Naive B cell (primary cell): ENCODE measurements at regions not wholly inside any gene's neighbourhood (a gene's known extent, or its start where the extent isn't known, plus 50 kb on each side); places are given as distances from the start of the nearest gene placed in this dataset.

Experiments
- ATAC-seq, 2 donors: fragments of 150-1000 bp; cut with Tn5 transposase; 2 replicates each; pipeline ENCODE4 v1.10.0; 2021; ENCODE audit warnings: low read depth in 2 of 2, mild to moderate bottlenecking in 2 of 2, moderate library complexity in 2 of 2
- DNase-seq: peaks from one replicate; pipeline ENCODE4 v3.0.0; 2022
- H3K27ac Mint-ChIP-seq, 6 donors: one replicate each; pipeline ENCODE4 v1.8.0; 2020 to 2022; ENCODE audit warnings: mild to moderate bottlenecking in 6 of 6, mixed read lengths in 6 of 6, moderate library complexity in 5 of 6, inconsistent platforms in 2 of 6
- H3K27me3 Mint-ChIP-seq, 3 donors: one replicate each; pipeline ENCODE4 v1.8.0; 2021 to 2022; ENCODE audit warnings: mixed read lengths in 3 of 3, mild to moderate bottlenecking in 1 of 3
- H3K36me3 Mint-ChIP-seq, 2 donors: one replicate each; pipeline ENCODE4 v1.8.0; 2020 to 2022; ENCODE audit warnings: mixed read lengths in 2 of 2, inconsistent platforms in 1 of 2, mild to moderate bottlenecking in 1 of 2
- H3K4me1 Mint-ChIP-seq, 3 donors: one replicate each; pipeline ENCODE4 v1.8.0; 2020 to 2022; ENCODE audit warnings: mixed read lengths in 3 of 3, inconsistent platforms in 1 of 3, mild to moderate bottlenecking in 1 of 3, moderate library complexity in 1 of 3
- H3K4me3 Mint-ChIP-seq, 8 donors: one replicate each; pipeline ENCODE4 v1.8.0; 2020 to 2022; ENCODE audit warnings: mild to moderate bottlenecking in 8 of 8, mixed read lengths in 8 of 8, moderate library complexity in 8 of 8, inconsistent platforms in 2 of 8
- H3K9me3 Mint-ChIP-seq, 7 donors: one replicate each; pipeline ENCODE4 v1.8.0; 2020 to 2022; ENCODE audit warnings: mixed read lengths in 7 of 7, mild to moderate bottlenecking in 5 of 7, inconsistent platforms in 2 of 7, moderate library complexity in 1 of 7

DNA sequence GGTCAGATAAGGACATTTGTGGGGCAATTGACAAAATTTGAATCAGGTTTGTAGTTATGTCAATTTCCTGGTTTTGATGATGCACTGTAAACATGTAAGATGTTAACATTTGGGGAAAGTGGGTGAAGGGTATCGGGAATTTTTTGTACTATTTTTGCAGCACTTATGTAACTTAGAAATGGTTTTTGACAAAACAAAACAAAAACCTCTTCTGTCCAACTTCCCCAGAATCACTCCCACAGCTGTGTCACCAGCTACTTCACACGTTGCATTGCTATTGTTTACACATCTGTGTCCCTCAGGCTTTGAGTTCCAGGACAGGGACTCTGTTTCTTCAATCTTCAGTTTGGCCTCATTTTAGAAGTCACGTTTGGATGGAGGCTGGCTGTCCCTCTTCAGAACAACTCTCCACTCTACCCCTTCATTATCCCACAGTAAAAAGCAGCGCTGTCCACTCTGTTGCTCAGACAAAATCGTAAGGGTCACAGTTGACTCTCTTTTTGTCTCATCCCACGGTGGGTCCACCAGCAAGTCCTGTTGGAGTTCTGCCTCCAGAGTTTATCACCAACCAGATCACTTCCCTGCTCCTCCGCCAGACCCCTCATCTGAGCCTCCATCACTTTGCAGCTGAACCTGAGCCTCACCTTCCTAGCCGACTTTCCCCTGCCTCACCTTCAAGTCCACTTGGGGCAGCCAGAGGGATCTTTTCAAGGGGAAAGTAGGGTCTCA lies 63.2 kb downstream of the NENF start:
- peaks cover 0 to 6% (median 0%) of the 10 kb centered on the region in 3 donors for H3K4me1 Mint-ChIP-seq
- DNase-seq = no peak
- H3K9me3 Mint-ChIP-seq = peaks cover 0 to 2% (median 0%) of the 10 kb centered on the region in 7 donors
- no peak overlapping the region for H3K4me3 Mint-ChIP-seq
- H3K36me3 Mint-ChIP-seq = no peaks in the 10 kb centered on the region
- no peak for ATAC-seq
- no peak overlapping the region for H3K27ac Mint-ChIP-seq
- H3K27me3 Mint-ChIP-seq = peaks cover 4 to 40% (median 24%) of the 10 kb centered on the region in 3 donors

- Mint-ChIP-seq H3K9me3 (peaks cover 0 to 4% (median 0%) of the 10 kb centered on the region in 7 donors), H3K27ac (no peak overlapping the region), H3K27me3 (peaks cover 3 to 36% (median 18%) of the 10 kb centered on the region in 3 donors), H3K4me3 (no peak overlapping the region), H3K36me3 (no peaks in the 10 kb centered on the region), H3K4me1 (peaks cover 0 to 6% (median 0%) of the 10 kb centered on the region in 3 donors)
- DNase-seq = no peak
- ATAC-seq = no peak
Measured at GRCh38 chr1:212496682-212497081, 64.0 kb downstream of the NENF start.

- H3K4me1 Mint-ChIP-seq = peaks cover 0 to 6% (median 0%) of the 10 kb centered on the region in 3 donors
- no peak for DNase-seq
- ATAC-seq = no peak
- no peaks in the 10 kb centered on the region for H3K36me3 Mint-ChIP-seq
- no peak overlapping the region for H3K4me3 Mint-ChIP-seq
- H3K9me3 Mint-ChIP-seq = peaks cover 0 to 4% (median 0%) of the 10 kb centered on the region in 7 donors
- peaks cover 0 to 29% (median 13%) of the 10 kb centered on the region in 3 donors for H3K27me3 Mint-ChIP-seq
- no peak overlapping the region for H3K27ac Mint-ChIP-seq
Measured at GRCh38 chr1:212497553-212497952, 64.8 kb downstream of the NENF start.

GRCh38 chr1:212498283-212499040 lies 65.7 kb downstream of the NENF start:
- Mint-ChIP-seq H3K27me3 (peaks cover 0 to 29% (median 13%) of the 10 kb centered on the region in 3 donors), H3K36me3 (no peaks in the 10 kb centered on the region), H3K4me3 (no peak overlapping the region), H3K9me3 (peaks cover 0 to 4% (median 0%) of the 10 kb centered on the region in 7 donors), H3K27ac (no peak overlapping the region), H3K4me1 (peaks cover 0 to 6% (median 0%) of the 10 kb centered on the region in 3 donors)
- ATAC-seq (no peak), DNase-seq (no peak)

DNA sequence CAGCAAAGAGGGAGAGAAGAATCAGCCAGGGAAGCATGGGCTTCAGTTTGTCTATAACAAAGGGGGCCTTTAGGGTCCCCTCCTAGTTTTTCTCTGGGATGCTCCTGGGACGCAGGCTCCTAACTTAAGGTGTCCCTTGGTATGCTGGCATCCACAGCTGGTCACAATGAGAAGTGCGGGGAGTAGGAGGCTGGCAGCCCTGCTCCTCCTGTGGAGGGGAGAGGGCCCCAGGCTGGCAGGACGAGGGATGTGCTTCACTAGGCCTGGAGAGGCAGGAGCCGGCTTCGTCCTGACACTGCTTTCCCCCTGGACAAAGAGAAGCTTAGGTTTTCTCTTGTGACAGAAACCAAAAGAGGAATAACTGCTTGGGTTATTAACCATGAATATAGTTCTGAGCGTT lies 67.6 kb downstream of the NENF start:
- Mint-ChIP-seq H3K27me3 (peaks cover 0 to 33% (median 16%) of the 10 kb centered on the region in 3 donors), H3K9me3 (peaks cover 0 to 4% (median 0%) of the 10 kb centered on the region in 7 donors), H3K4me3 (no peak overlapping the region), H3K36me3 (no peaks in the 10 kb centered on the region), H3K27ac (no peak overlapping the region), H3K4me1 (peaks cover 0 to 6% (median 0%) of the 10 kb centered on the region in 3 donors)
- no peak for ATAC-seq
- DNase-seq = no peak

- H3K27ac Mint-ChIP-seq = no peak overlapping the region
- H3K4me1 Mint-ChIP-seq = peaks cover 0 to 6% (median 0%) of the 10 kb centered on the region in 3 donors
- peaks cover under 1 to 36% (median 14%) of the 10 kb centered on the region in 3 donors for H3K27me3 Mint-ChIP-seq
- H3K36me3 Mint-ChIP-seq = no peaks in the 10 kb centered on the region
- DNase-seq = no peak
- ATAC-seq = no peak
- peaks cover 0 to 4% (median 0%) of the 10 kb centered on the region in 7 donors for H3K9me3 Mint-ChIP-seq
- H3K4me3 Mint-ChIP-seq = no peak overlapping the region
Measured at GRCh38 chr1:212500983-212501382, 68.3 kb downstream of the NENF start.

DNA sequence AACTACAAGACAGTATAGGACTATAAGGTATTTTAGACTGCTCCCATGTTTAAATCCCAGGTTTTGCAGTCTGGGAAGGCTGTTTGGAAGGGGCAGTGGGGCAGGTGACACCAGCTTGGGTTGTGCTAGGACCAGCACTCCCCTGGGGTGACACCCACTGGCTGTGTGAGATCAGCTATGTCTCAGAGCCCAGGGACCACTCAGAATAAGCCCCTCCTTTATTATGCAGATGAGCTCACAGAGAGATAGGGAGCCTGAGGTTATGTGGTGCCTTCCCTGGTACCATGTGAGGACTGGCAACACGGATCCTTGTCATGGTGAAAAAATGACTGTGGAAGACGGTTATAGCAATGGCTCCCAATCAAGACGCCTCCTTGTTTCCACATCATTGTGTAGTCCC lies 71.0 kb downstream of the NENF start:
- Mint-ChIP-seq H3K9me3 (peaks cover 0 to 4% (median 0%) of the 10 kb centered on the region in 7 donors), H3K36me3 (no peaks in the 10 kb centered on the region), H3K27me3 (peaks cover 4 to 20% (median 13%) of the 10 kb centered on the region in 3 donors), H3K4me1 (peaks cover 0 to under 1% (median 0%) of the 10 kb centered on the region in 3 donors), H3K27ac (no peak overlapping the region), H3K4me3 (no peak overlapping the region)
- ATAC-seq (no peak), DNase-seq (no peak)

DNA sequence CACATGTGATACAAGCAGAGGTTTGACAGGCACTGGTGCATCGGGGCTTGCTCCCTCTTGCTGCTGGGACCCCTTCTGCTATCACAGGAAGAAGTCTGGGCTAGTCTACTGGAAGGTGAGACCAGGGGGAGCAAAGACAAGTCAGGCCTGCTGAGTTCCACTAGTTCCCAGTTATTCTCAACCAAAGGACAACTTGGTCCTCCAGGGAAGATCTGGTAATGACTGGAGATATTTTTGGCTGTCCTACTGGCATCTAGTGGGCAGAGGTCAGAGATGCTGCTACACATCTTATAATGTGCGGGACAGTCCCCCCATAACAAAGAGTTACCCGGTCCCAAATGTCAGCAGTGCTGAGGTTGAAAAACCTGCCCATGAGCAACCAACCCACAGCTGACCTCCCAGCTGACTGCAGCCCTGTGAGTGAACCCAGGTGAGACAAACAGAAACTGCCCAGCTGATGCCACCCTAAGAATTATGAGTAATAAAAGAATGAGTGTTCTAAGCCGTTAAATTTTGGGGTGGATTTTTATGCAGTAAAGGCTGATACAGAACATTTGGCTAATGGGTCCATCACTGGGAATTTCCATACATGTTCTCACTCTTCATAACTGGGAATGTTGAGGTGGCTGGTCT lies 71.6 kb downstream of the NENF start:
- no peak overlapping the region for H3K4me3 Mint-ChIP-seq
- no peaks in the 10 kb centered on the region for H3K4me1 Mint-ChIP-seq
- no peak for ATAC-seq
- DNase-seq = no peak
- no peak overlapping the region for H3K27ac Mint-ChIP-seq
- peaks cover 4 to 17% (median 14%) of the 10 kb centered on the region in 3 donors for H3K27me3 Mint-ChIP-seq
- H3K36me3 Mint-ChIP-seq = no peaks in the 10 kb centered on the region
- H3K9me3 Mint-ChIP-seq = peaks cover 0 to 4% (median 0%) of the 10 kb centered on the region in 7 donors

DNA sequence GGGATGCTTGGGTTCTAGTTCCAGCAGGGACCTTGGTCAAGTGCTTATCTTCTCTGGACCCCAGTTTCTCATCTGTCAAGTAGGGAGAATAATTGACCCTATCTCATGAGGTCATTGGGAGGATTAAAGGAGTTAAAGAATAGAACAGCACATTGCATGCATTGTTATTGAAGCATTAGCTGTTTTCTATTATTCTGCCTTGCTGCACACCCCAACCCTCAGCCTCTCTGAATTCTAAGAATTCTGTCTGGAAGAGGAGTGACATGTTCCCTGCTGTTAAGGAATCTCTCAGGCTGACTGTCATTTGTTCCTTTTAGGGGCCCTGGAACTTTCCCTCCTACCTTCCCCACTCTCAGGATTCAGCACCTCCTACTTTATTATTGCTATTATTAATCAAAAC lies 73.9 kb downstream of the NENF start:
- H3K27me3 Mint-ChIP-seq = peaks cover 8 to 40% (median 28%) of the 10 kb centered on the region in 3 donors
- no peaks in the 10 kb centered on the region for H3K4me1 Mint-ChIP-seq
- DNase-seq (no peak), ATAC-seq (no peak)
- no peak overlapping the region for H3K4me3 Mint-ChIP-seq
- H3K9me3 Mint-ChIP-seq = no peaks in the 10 kb centered on the region
- H3K27ac Mint-ChIP-seq = no peak overlapping the region
- no peaks in the 10 kb centered on the region for H3K36me3 Mint-ChIP-seq

DNA sequence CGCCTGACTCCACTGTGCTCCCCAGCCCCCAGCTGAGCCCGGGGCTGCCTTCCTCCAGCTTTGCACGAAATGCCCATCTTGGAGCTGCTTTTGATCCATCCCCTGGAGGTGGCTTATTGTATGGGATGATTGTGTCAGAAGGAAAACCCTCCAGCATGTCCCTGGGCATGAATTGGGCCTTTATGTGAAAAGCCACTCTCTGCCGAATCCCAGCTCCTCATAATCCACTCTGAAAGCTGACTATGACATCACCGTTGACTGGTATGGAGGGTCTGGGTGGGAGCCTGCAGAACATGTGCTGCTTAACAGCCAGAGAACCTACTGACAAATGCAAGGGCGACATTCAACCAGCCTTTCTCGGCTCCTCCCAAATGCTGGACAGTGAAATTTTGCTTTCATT lies 74.6 kb downstream of the NENF start:
- ATAC-seq = no peak
- no peaks in the 10 kb centered on the region for H3K36me3 Mint-ChIP-seq
- no peak for DNase-seq
- peaks cover 11 to 47% (median 35%) of the 10 kb centered on the region in 3 donors for H3K27me3 Mint-ChIP-seq
- H3K27ac Mint-ChIP-seq = no peak overlapping the region
- no peaks in the 10 kb centered on the region for H3K9me3 Mint-ChIP-seq
- no peaks in the 10 kb centered on the region for H3K4me1 Mint-ChIP-seq
- H3K4me3 Mint-ChIP-seq = no peak overlapping the region

DNA sequence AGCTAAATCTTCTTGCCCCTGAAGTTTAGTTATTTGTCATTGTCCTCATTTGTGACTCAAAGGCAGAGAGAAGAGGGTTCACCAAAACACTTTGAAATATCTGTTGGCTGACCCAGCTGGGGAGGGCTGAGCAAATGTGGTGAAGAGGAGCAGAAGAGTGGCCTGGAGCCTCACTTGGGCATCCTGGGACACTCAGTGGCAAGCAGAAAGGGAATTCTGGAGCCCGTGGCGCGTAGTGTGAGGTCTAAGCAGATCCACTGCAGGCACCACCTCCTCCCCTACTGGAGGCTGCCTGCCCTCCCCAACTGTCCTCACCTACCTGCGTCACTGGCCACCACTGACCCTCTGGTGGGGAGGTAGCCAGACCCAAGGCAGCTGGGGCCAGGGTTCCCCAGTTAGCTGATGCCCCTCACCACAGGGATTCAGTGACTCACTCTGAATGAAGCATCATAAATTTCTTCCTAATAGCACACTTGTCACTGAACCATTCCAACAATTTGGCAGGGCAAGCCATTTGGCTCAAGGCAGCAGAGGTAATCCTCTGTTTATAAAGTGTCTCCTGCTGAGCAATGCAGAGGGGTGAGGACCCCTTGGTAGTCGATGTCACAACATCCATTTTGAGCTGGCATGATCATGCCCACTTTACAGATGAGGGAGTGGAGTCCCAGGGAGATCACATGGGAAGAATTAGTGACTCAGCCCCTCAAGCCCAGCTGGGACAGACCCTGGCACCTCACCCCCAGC lies 80.3 kb downstream of the NENF start:
- H3K4me1 Mint-ChIP-seq = peaks cover 0 to 15% (median 7%) of the 10 kb centered on the region in 3 donors
- peaks cover 44 to 87% (median 76%) of the 10 kb centered on the region in 3 donors for H3K27me3 Mint-ChIP-seq
- peak overlapping the region in 3 of 8 donors; percentile 33 to 68 (median 47) for H3K4me3 Mint-ChIP-seq
- peak overlapping the region in 1 of 6 donors; percentile 47 for H3K27ac Mint-ChIP-seq
- DNase-seq (no peak), ATAC-seq (no peak)
- H3K9me3 Mint-ChIP-seq = peaks cover 0 to 2% (median 0%) of the 10 kb centered on the region in 7 donors
- no peaks in the 10 kb centered on the region for H3K36me3 Mint-ChIP-seq

DNA sequence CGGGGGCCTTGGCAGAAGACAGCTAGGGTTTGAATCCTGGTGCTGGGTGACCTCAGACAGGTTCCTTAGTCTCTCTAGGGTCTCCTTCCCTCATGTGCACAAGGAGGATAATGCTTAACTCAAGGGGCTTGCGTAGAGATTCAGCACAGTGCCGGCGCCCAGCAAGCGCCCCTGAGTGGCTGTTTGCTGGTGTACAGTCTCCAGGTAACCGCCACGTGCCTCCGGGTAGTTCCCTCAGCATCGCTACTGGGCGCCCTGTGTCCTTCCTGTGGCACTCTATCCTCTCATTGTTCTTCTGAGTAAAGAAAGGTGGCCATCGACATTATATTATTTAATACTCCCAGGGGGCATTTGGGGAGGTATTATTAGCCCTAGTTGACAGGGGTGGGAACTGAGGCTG lies 80.9 kb downstream of the NENF start:
- peaks cover 0 to 2% (median 0%) of the 10 kb centered on the region in 7 donors for H3K9me3 Mint-ChIP-seq
- no peaks in the 10 kb centered on the region for H3K36me3 Mint-ChIP-seq
- no peak overlapping the region for H3K27ac Mint-ChIP-seq
- DNase-seq (no peak), ATAC-seq (no peak)
- H3K4me3 Mint-ChIP-seq = peak overlapping the region in 6 of 8 donors; percentile 47 to 86 (median 71)
- H3K27me3 Mint-ChIP-seq = peaks cover 44 to 88% (median 76%) of the 10 kb centered on the region in 3 donors
- H3K4me1 Mint-ChIP-seq = peaks cover 0 to 15% (median 7%) of the 10 kb centered on the region in 3 donors
